Thoracic aorta (tissue), 2 donors: ENCODE measurements at regions not wholly inside any gene's neighbourhood (a gene's known extent, or its start where the extent isn't known, plus 50 kb on each side); places are given as distances from the start of the nearest gene placed in this dataset.

Source experiments
- ATAC-seq: fragments of 150-250 bp; one replicate; pipeline ENCODE4 v1.8.0; 2017; ENCODE audit warnings: low read depth; ENCODE audit not compliant: insufficient number of reproducible peaks, low FRiP score
- DNase-seq: peaks from one replicate; pipeline ENCODE4 v3.0.0-alpha.2; 2020; ENCODE audit warnings: low spot score
- H3K27ac ChIP-seq, 2 donors: fragments of 200-600 bp; sonication (generic); 1 replicate in 1 of 2; 2 replicates in 1 of 2; pipeline ENCODE4 v1.5.1; 2016; ENCODE audit warnings: mild to moderate bottlenecking in 2 of 2, moderate library complexity in 2 of 2
- H3K27me3 ChIP-seq: fragments of 200-600 bp; sonication (generic); replicated peaks from 2 replicates; pipeline ENCODE4 v1.6.0; 2016; ENCODE audit warnings: mild to moderate bottlenecking; ENCODE audit not compliant: insufficient read depth
- H3K36me3 ChIP-seq: fragments of 200-600 bp; sonication (generic); one replicate; pipeline ENCODE4 v1.5.1; 2016
- H3K4me1 ChIP-seq, 2 donors: fragments of 200-600 bp; sonication (generic); 1 replicate in 1 of 2; 2 replicates in 1 of 2; pipeline versions ENCODE4 v1.5.1 to v1.6.0; 2016; ENCODE audit warnings: low read depth in 2 of 2, mild to moderate bottlenecking in 1 of 2; ENCODE audit not compliant: control insufficient read depth in 1 of 2
- H3K4me3 ChIP-seq: fragments of 200-600 bp; sonication (generic); 2 replicates; pipeline ENCODE4 v1.5.1; 2016; ENCODE audit warnings: mild to moderate bottlenecking
- H3K9me3 ChIP-seq: fragments of 200-600 bp; sonication (generic); 2 replicates; pipeline ENCODE4 v1.5.1; 2016
- CTCF ChIP-seq: fragments of 200-600 bp; sonication (generic); IDR thresholded peaks from one replicate; pipeline ENCODE4 v1.5.1; 2019; ENCODE audit warnings: antibody characterized with exemption

GRCh38 chr22:27111796-27112672 lies 454.6 kb downstream of the MIAT start:
- Histone ChIP-seq H3K9me3 (no peaks in the 10 kb centered on the region), H3K27me3 (no peaks in the 10 kb centered on the region), H3K4me1 (peaks cover 46 to 74% of the 10 kb centered on the region in 2 donors), H3K36me3 (no peaks in the 10 kb centered on the region), H3K27ac (no peak overlapping the region), H3K4me3 (no peak overlapping the region)
- no peak for TF ChIP-seq CTCF
- ATAC-seq (no peak), DNase-seq (no peak)

- no peak for TF ChIP-seq CTCF
- peak; percentile 59 for ATAC-seq
- H3K9me3 ChIP-seq, result no peaks in the 10 kb centered on the region
Observed at GRCh38 chr22:27113211-27113635, 455.8 kb downstream of the MIAT start.

GRCh38 chr22:27113641-27114040 lies 456.3 kb downstream of the MIAT start:
- Histone ChIP-seq H3K4me3 (no peak overlapping the region), H3K9me3 (no peaks in the 10 kb centered on the region), H3K27ac (peak overlapping the region in 1 of 2 donors; percentile 58), H3K4me1 (peaks cover 33 to 58% of the 10 kb centered on the region in 2 donors), H3K36me3 (no peaks in the 10 kb centered on the region), H3K27me3 (no peaks in the 10 kb centered on the region)
- TF ChIP-seq CTCF, result no peak
- DNase-seq (no peak), ATAC-seq (no peak)

More at GRCh38 chr22:27113211-27113635, 455.8 kb downstream of the MIAT start:
- DNase-seq, result peak; percentile 76
- Histone ChIP-seq H3K27me3 (no peaks in the 10 kb centered on the region), H3K4me1 (peaks cover 36 to 62% of the 10 kb centered on the region in 2 donors), H3K4me3 (no peak overlapping the region), H3K36me3 (no peaks in the 10 kb centered on the region), H3K27ac (peak overlapping the region in 1 of 2 donors; percentile 58)

GRCh38 chr22:27114186-27114585 lies 456.8 kb downstream of the MIAT start:
- no peak overlapping the region for H3K27ac ChIP-seq
- H3K4me1 ChIP-seq, result peaks cover 28 to 53% of the 10 kb centered on the region in 2 donors

More at GRCh38 chr22:27114186-27114585, 456.8 kb downstream of the MIAT start:
- Histone ChIP-seq H3K36me3 (no peaks in the 10 kb centered on the region), H3K27me3 (no peaks in the 10 kb centered on the region), H3K9me3 (no peaks in the 10 kb centered on the region), H3K4me3 (no peak overlapping the region)
- TF ChIP-seq CTCF, result no peak
- DNase-seq (no peak), ATAC-seq (no peak)
